GM12872 (cell line): ENCODE measurements at regions not wholly inside any gene's neighbourhood (a gene's known extent, or its start where the extent isn't known, plus 50 kb on each side); places are given as distances from the start of the nearest gene placed in this dataset.

Source experiments
- CTCF ChIP-seq: IDR thresholded peaks from 3 replicates; pipeline ENCODE4 v1.5.1; 2011; ENCODE audit warnings: low read depth, mild to moderate bottlenecking, low read length, moderate library complexity; ENCODE audit not compliant: insufficient read depth

- TF ChIP-seq CTCF = no peak
Observed at GRCh38 chr11:45580399-45580798, 85.0 kb downstream of the CHST1 start.

- TF ChIP-seq CTCF = no peak
Observed at GRCh38 chr11:45578316-45578715, 87.1 kb downstream of the CHST1 start.

GRCh38 chr11:45577752-45578151 is 87.7 kb downstream of the CHST1 start:
- TF ChIP-seq CTCF = no peak

- TF ChIP-seq CTCF = no peak
Observed at GRCh38 chr11:45576461-45577215, 88.8 kb downstream of the CHST1 start.

- no peak for TF ChIP-seq CTCF
Observed at GRCh38 chr11:45573728-45574127, 91.7 kb downstream of the CHST1 start.

GRCh38 chr11:45572354-45573123 is 92.9 kb downstream of the CHST1 start:
- TF ChIP-seq CTCF = no peak

- no peak for TF ChIP-seq CTCF
Observed at GRCh38 chr11:45569776-45570175, 95.6 kb downstream of the CHST1 start.
